WTC11 (cell line): ENCODE measurements at regions not wholly inside any gene's neighbourhood (a gene's known extent, or its start where the extent isn't known, plus 50 kb on each side); places are given as distances from the start of the nearest gene placed in this dataset.
"Not testable (repeated sequence)": the region's sequence is repeated elsewhere in the genome, so short reads cannot be mapped to it uniquely, and the experiment has no call there.

Source experiments
- ATAC-seq: fragments of 200-7000 bp; cut with Tn5 transposase; 2 replicates; pipeline ENCODE4 v1.10.0; 2021; ENCODE audit warnings: mild to moderate bottlenecking, moderate library complexity
- CTCF ChIA-PET: fragments of 300-600 bp; sonication (Branson Sonifier 250); formaldehyde crosslinking; loops from one replicate; lab custom pipeline; 2021; ENCODE audit warnings: antibody characterized with exemption; lab: Charles Lee
- POLR2A ChIA-PET: fragments of 350-600 bp; sonication (Branson Sonifier 250); formaldehyde crosslinking; loops from one replicate; lab custom pipeline; 2021; ENCODE audit warnings: antibody characterized with exemption; lab: Charles Lee
- DNase-seq: peaks from one replicate; pipeline ENCODE4 v3.0.0; 2021; ENCODE audit warnings: low spot score
- H3K27ac Mint-ChIP-seq: 2 replicates; pipeline ENCODE4 v1.8.0; 2021; ENCODE audit warnings: mixed read lengths
- H3K27me3 Mint-ChIP-seq: 2 replicates; pipeline ENCODE4 v1.8.0; 2021; ENCODE audit warnings: low read depth, mild to moderate bottlenecking, moderate library complexity, mixed read lengths
- H3K36me3 Mint-ChIP-seq: 2 replicates; pipeline ENCODE4 v1.8.0; 2021; ENCODE audit warnings: mixed read lengths
- H3K4me1 Mint-ChIP-seq: 2 replicates; pipeline ENCODE4 v1.8.0; 2022; ENCODE audit warnings: mixed read lengths
- H3K4me3 Mint-ChIP-seq: 2 replicates; pipeline ENCODE4 v1.8.0; 2021; ENCODE audit warnings: mild to moderate bottlenecking, moderate library complexity, mixed read lengths
- H3K9me3 Mint-ChIP-seq: 2 replicates; pipeline ENCODE4 v1.8.0; 2021; ENCODE audit warnings: mixed read lengths
- ATF1 ChIP-seq: sonication (generic); formaldehyde crosslinking; IDR thresholded peaks from 2 replicates; pipeline ENCODE4 v1.8.1; 2023; ENCODE audit warnings: mild to moderate bottlenecking, moderate library complexity, missing genetic modification reagents
- ELF4 ChIP-seq: sonication (generic); formaldehyde crosslinking; IDR thresholded peaks from 2 replicates; pipeline ENCODE4 v1.8.1; 2022; ENCODE audit warnings: low read depth, mild to moderate bottlenecking, moderate library complexity, missing genetic modification reagents
- ESRRA ChIP-seq: sonication (generic); formaldehyde crosslinking; IDR thresholded peaks from 2 replicates; pipeline ENCODE4 v1.8.1; 2022; ENCODE audit warnings: mild to moderate bottlenecking, missing genetic modification reagents, borderline replicate concordance
- GTF2I ChIP-seq: fragments of 250-450 bp; sonication (Bioruptor Pico); conservative IDR thresholded peaks from 2 replicates; pipeline ENCODE4 v1.4.0; 2021; ENCODE audit warnings: mild to moderate bottlenecking
- JAZF1 ChIP-seq: fragments of 250-450 bp; sonication (Bioruptor Pico); IDR thresholded peaks from 2 replicates; pipeline ENCODE4 v1.9.0; 2021; ENCODE audit warnings: moderate library complexity, mild to moderate bottlenecking, inconsistent platforms
- NR2C2 ChIP-seq: sonication (generic); formaldehyde crosslinking; IDR thresholded peaks from 2 replicates; pipeline ENCODE4 v1.8.0; 2022; ENCODE audit warnings: mild to moderate bottlenecking, missing genetic modification reagents
- OVOL2 ChIP-seq: fragments of 250-450 bp; sonication (Bioruptor Pico); IDR thresholded peaks from 2 replicates; pipeline ENCODE4 v1.9.0; 2021; ENCODE audit warnings: mild to moderate bottlenecking, borderline replicate concordance
- SMAD3 ChIP-seq: sonication (generic); formaldehyde crosslinking; IDR thresholded peaks from 2 replicates; pipeline ENCODE4 v1.8.0; 2022; ENCODE audit warnings: missing genetic modification reagents, mild to moderate bottlenecking, borderline replicate concordance
- ZNF232 ChIP-seq: sonication (generic); formaldehyde crosslinking; IDR thresholded peaks from 2 replicates; pipeline ENCODE4 v1.8.0; 2022; ENCODE audit warnings: mild to moderate bottlenecking, missing genetic modification reagents
- TF ChIP-seq, protein P1 (sequence below): sonication (generic); formaldehyde crosslinking; IDR thresholded peaks from 2 replicates; pipeline ENCODE4 v1.8.0; 2023; ENCODE audit warnings: missing genetic modification reagents, mild to moderate bottlenecking, borderline replicate concordance
- TF ChIP-seq, protein P2 (sequence below): sonication (generic); formaldehyde crosslinking; IDR thresholded peaks from 2 replicates; pipeline ENCODE4 v1.8.1; 2023; ENCODE audit warnings: mild to moderate bottlenecking, moderate library complexity, missing genetic modification reagents
- TF ChIP-seq, protein P3 (sequence below): fragments of 250-450 bp; sonication (Bioruptor Pico); IDR thresholded peaks from 2 replicates; pipeline ENCODE4 v1.8.0; 2021; ENCODE audit warnings: mild to moderate bottlenecking
- TF ChIP-seq, protein P4 (sequence below): sonication (generic); formaldehyde crosslinking; IDR thresholded peaks from 2 replicates; pipeline ENCODE4 v1.8.1; 2022; ENCODE audit warnings: low read depth, missing genetic modification reagents, borderline replicate concordance
- TF ChIP-seq, protein P5 (sequence below): sonication (generic); formaldehyde crosslinking; conservative IDR thresholded peaks from 2 replicates; pipeline ENCODE4 v1.8.1; 2022; ENCODE audit warnings: mild to moderate bottlenecking, missing genetic modification reagents
- TF ChIP-seq, protein P6 (sequence below): fragments of 250-450 bp; sonication (Bioruptor Pico); IDR thresholded peaks from 2 replicates; pipeline ENCODE4 v1.9.0; 2021; ENCODE audit warnings: mild to moderate bottlenecking
- TF ChIP-seq, protein P7 (sequence below): sonication (generic); formaldehyde crosslinking; conservative IDR thresholded peaks from 2 replicates; pipeline ENCODE4 v1.8.1; 2023; ENCODE audit warnings: mild to moderate bottlenecking, low read depth, missing genetic modification reagents, moderate library complexity
- TF ChIP-seq, protein P8 (sequence below): fragments of 250-450 bp; sonication (Bioruptor Pico); IDR thresholded peaks from 2 replicates; pipeline ENCODE4 v1.9.0; 2021; ENCODE audit warnings: mild to moderate bottlenecking

DNA sequence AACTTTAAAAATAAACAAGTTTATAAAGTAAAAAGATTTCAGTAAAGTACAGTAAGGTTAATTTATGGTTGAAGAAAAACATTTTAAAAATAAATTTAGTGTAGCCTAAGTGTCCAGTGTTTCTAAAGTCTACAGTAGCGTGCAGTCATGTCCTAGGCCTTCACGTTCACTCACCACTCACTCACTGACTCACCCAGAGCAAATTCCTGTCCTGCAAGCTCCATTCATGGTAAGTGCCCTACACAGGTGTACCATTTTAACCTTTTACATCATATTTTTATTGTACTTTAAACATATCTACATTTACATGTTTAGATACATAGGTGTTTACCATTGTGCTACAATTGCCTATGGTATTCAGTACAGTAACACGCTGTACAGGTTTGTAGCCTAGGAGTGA is 81.4 kb downstream of the PRL start:
- H3K4me3 Mint-ChIP-seq, H3K27ac Mint-ChIP-seq, DNase-seq, H3K27me3 Mint-ChIP-seq, POLR2A ChIA-PET, CTCF ChIA-PET, H3K9me3 Mint-ChIP-seq, ATAC-seq: not testable (repeated sequence)
- H3K36me3 Mint-ChIP-seq: peaks cover 15% of the 10 kb centered on the region; the same call in 1 of the 2 replicates
- H3K4me1 Mint-ChIP-seq: peaks cover 28% of the 10 kb centered on the region

DNA sequence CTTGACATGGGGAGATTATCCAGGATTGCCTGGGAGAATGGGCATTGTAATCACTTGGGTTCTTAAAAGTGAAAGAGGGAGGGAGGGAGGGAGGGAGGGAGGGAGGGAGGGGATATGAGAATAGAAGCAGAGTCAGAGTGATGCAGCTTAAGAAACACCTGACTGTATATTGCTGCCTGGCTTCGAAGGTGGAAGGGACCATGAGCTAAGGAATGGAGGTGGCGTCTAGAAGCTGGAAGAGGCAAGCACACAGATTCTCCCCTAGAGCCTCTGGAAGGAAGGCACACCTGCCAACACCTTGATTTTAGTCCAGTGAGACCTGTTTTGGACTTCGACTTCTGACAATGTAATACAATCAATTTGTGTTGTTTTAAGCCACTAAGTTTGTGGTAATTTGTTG is 78.4 kb downstream of the PRL start:
- Mint-ChIP-seq H3K9me3 (peaks cover 3% of the 10 kb centered on the region; the same call in 1 of the 2 replicates), H3K36me3 (peaks cover 15% of the 10 kb centered on the region; the same call in 1 of the 2 replicates), H3K4me3 (no peak overlapping the region), H3K4me1 (peaks cover 41% of the 10 kb centered on the region), H3K27ac (no peak overlapping the region), H3K27me3 (no peaks in the 10 kb centered on the region)
- ChIA-PET CTCF (no interaction called here), POLR2A (no interaction called here)
- DNase-seq (no peak), ATAC-seq (no peak)
- TF ChIP-seq JAZF1 (CRISPR knock-in tag): no peak
- TF ChIP-seq, protein P1, sequence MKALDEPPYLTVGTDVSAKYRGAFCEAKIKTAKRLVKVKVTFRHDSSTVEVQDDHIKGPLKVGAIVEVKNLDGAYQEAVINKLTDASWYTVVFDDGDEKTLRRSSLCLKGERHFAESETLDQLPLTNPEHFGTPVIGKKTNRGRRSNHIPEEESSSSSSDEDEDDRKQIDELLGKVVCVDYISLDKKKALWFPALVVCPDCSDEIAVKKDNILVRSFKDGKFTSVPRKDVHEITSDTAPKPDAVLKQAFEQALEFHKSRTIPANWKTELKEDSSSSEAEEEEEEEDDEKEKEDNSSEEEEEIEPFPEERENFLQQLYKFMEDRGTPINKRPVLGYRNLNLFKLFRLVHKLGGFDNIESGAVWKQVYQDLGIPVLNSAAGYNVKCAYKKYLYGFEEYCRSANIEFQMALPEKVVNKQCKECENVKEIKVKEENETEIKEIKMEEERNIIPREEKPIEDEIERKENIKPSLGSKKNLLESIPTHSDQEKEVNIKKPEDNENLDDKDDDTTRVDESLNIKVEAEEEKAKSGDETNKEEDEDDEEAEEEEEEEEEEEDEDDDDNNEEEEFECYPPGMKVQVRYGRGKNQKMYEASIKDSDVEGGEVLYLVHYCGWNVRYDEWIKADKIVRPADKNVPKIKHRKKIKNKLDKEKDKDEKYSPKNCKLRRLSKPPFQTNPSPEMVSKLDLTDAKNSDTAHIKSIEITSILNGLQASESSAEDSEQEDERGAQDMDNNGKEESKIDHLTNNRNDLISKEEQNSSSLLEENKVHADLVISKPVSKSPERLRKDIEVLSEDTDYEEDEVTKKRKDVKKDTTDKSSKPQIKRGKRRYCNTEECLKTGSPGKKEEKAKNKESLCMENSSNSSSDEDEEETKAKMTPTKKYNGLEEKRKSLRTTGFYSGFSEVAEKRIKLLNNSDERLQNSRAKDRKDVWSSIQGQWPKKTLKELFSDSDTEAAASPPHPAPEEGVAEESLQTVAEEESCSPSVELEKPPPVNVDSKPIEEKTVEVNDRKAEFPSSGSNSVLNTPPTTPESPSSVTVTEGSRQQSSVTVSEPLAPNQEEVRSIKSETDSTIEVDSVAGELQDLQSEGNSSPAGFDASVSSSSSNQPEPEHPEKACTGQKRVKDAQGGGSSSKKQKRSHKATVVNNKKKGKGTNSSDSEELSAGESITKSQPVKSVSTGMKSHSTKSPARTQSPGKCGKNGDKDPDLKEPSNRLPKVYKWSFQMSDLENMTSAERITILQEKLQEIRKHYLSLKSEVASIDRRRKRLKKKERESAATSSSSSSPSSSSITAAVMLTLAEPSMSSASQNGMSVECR (CRISPR knock-in tag): no peak
- TF ChIP-seq ESRRA: no peak
- TF ChIP-seq, protein P2, sequence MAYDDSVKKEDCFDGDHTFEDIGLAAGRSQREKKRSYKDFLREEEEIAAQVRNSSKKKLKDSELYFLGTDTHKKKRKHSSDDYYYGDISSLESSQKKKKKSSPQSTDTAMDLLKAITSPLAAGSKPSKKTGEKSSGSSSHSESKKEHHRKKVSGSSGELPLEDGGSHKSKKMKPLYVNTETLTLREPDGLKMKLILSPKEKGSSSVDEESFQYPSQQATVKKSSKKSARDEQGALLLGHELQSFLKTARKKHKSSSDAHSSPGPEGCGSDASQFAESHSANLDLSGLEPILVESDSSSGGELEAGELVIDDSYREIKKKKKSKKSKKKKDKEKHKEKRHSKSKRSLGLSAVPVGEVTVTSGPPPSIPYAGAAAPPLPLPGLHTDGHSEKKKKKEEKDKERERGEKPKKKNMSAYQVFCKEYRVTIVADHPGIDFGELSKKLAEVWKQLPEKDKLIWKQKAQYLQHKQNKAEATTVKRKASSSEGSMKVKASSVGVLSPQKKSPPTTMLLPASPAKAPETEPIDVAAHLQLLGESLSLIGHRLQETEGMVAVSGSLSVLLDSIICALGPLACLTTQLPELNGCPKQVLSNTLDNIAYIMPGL (CRISPR knock-in tag): no peak
- TF ChIP-seq, protein P3, sequence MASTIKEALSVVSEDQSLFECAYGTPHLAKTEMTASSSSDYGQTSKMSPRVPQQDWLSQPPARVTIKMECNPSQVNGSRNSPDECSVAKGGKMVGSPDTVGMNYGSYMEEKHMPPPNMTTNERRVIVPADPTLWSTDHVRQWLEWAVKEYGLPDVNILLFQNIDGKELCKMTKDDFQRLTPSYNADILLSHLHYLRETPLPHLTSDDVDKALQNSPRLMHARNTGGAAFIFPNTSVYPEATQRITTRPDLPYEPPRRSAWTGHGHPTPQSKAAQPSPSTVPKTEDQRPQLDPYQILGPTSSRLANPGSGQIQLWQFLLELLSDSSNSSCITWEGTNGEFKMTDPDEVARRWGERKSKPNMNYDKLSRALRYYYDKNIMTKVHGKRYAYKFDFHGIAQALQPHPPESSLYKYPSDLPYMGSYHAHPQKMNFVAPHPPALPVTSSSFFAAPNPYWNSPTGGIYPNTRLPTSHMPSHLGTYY (CRISPR knock-in tag): no peak
- TF ChIP-seq OVOL2 (CRISPR knock-in tag): no peak
- no peak for TF ChIP-seq ELF4 (CRISPR knock-in tag)
- TF ChIP-seq, protein P4, sequence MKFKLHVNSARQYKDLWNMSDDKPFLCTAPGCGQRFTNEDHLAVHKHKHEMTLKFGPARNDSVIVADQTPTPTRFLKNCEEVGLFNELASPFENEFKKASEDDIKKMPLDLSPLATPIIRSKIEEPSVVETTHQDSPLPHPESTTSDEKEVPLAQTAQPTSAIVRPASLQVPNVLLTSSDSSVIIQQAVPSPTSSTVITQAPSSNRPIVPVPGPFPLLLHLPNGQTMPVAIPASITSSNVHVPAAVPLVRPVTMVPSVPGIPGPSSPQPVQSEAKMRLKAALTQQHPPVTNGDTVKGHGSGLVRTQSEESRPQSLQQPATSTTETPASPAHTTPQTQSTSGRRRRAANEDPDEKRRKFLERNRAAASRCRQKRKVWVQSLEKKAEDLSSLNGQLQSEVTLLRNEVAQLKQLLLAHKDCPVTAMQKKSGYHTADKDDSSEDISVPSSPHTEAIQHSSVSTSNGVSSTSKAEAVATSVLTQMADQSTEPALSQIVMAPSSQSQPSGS: no peak
- TF ChIP-seq ZNF232 (CRISPR knock-in tag): no peak
- TF ChIP-seq, protein P5, sequence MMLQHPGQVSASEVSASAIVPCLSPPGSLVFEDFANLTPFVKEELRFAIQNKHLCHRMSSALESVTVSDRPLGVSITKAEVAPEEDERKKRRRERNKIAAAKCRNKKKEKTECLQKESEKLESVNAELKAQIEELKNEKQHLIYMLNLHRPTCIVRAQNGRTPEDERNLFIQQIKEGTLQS: no peak
- no peak for TF ChIP-seq GTF2I (CRISPR knock-in tag)
- TF ChIP-seq SMAD3 (CRISPR knock-in tag): no peak
- TF ChIP-seq ATF1 (CRISPR knock-in tag): no peak
- no peak for TF ChIP-seq NR2C2
- TF ChIP-seq, protein P6, sequence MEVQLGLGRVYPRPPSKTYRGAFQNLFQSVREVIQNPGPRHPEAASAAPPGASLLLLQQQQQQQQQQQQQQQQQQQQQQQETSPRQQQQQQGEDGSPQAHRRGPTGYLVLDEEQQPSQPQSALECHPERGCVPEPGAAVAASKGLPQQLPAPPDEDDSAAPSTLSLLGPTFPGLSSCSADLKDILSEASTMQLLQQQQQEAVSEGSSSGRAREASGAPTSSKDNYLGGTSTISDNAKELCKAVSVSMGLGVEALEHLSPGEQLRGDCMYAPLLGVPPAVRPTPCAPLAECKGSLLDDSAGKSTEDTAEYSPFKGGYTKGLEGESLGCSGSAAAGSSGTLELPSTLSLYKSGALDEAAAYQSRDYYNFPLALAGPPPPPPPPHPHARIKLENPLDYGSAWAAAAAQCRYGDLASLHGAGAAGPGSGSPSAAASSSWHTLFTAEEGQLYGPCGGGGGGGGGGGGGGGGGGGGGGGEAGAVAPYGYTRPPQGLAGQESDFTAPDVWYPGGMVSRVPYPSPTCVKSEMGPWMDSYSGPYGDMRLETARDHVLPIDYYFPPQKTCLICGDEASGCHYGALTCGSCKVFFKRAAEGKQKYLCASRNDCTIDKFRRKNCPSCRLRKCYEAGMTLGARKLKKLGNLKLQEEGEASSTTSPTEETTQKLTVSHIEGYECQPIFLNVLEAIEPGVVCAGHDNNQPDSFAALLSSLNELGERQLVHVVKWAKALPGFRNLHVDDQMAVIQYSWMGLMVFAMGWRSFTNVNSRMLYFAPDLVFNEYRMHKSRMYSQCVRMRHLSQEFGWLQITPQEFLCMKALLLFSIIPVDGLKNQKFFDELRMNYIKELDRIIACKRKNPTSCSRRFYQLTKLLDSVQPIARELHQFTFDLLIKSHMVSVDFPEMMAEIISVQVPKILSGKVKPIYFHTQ (CRISPR knock-in tag): no peak
- TF ChIP-seq, protein P7, sequence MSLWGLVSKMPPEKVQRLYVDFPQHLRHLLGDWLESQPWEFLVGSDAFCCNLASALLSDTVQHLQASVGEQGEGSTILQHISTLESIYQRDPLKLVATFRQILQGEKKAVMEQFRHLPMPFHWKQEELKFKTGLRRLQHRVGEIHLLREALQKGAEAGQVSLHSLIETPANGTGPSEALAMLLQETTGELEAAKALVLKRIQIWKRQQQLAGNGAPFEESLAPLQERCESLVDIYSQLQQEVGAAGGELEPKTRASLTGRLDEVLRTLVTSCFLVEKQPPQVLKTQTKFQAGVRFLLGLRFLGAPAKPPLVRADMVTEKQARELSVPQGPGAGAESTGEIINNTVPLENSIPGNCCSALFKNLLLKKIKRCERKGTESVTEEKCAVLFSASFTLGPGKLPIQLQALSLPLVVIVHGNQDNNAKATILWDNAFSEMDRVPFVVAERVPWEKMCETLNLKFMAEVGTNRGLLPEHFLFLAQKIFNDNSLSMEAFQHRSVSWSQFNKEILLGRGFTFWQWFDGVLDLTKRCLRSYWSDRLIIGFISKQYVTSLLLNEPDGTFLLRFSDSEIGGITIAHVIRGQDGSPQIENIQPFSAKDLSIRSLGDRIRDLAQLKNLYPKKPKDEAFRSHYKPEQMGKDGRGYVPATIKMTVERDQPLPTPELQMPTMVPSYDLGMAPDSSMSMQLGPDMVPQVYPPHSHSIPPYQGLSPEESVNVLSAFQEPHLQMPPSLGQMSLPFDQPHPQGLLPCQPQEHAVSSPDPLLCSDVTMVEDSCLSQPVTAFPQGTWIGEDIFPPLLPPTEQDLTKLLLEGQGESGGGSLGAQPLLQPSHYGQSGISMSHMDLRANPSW: no peak
- TF ChIP-seq, protein P8, sequence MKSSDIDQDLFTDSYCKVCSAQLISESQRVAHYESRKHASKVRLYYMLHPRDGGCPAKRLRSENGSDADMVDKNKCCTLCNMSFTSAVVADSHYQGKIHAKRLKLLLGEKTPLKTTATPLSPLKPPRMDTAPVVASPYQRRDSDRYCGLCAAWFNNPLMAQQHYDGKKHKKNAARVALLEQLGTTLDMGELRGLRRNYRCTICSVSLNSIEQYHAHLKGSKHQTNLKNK: no peak
